ENCODE measurements at regions not wholly inside any gene's neighbourhood (a gene's known extent, or its start where the extent isn't known, plus 50 kb on each side); places are given as distances from the start of the nearest gene placed in this dataset.

- Histone ChIP-seq H3K79me2 (ENCODE audit: insufficient read depth, low read length) (no peaks in the 10 kb centered on the region), H3K27ac (ENCODE audit: low read depth, low read length, poor library complexity, severe bottlenecking) (no peak overlapping the region), H3K9me2 (ENCODE audit: low read depth, low read length) (no peaks in the 10 kb centered on the region), H2AFZ (ENCODE audit: low read length) (no peak overlapping the region), H3K9ac (ENCODE audit: low read length) (no peak overlapping the region), H3K4me3 (ENCODE audit: low read depth, low read length, poor library complexity, severe bottlenecking) (no peak overlapping the region), H3K36me3 (ENCODE audit: insufficient read depth, low read length) (no peaks in the 10 kb centered on the region), H3K4me1 (ENCODE audit: insufficient read depth, low read length, severe bottlenecking) (no peaks in the 10 kb centered on the region), H3K27me3 (ENCODE audit: insufficient read depth, low read length) (0 out of 2 replicates have a peak, but pooled peaks cover 4% of the 10 kb centered on the region), H3K9me3 (ENCODE audit: low read length) (no peaks in the 10 kb centered on the region), H3K4me2 (ENCODE audit: low read length) (no peak overlapping the region), H3F3A (ENCODE audit: insufficient read depth, low read length) (no peaks in the 10 kb centered on the region), H4K20me1 (ENCODE audit: insufficient read depth, low read length) (no peaks in the 10 kb centered on the region)
- no peak for TF ChIP-seq CTCF (IDR thresholded peaks at IDR 0.05; ENCODE audit: low read length)
- no peak for TF ChIP-seq EZH2 (IDR thresholded peaks at IDR 0.05; ENCODE audit: borderline replicate concordance, low read length)
Observed at GRCh38 chr5:5645198-5645597, 222.7 kb downstream of the ICE1 start.

GRCh38 chr5:5644249-5644648 is 221.8 kb downstream of the ICE1 start:
- no peaks in the 10 kb centered on the region for H3K9me3 ChIP-seq (ENCODE audit: low read length)
- H3K27ac ChIP-seq (ENCODE audit: low read depth, low read length, poor library complexity, severe bottlenecking), result no peak overlapping the region
- H4K20me1 ChIP-seq (ENCODE audit: insufficient read depth, low read length), result no peaks in the 10 kb centered on the region
- TF ChIP-seq EZH2 (IDR thresholded peaks at IDR 0.05; ENCODE audit: borderline replicate concordance, low read length) (no peak), CTCF (IDR thresholded peaks at IDR 0.05; ENCODE audit: low read length) (no peak)
- 0 out of 2 replicates have a peak, but pooled peaks cover 4% of the 10 kb centered on the region for H3K27me3 ChIP-seq (ENCODE audit: insufficient read depth, low read length)
- no peaks in the 10 kb centered on the region for H3K4me1 ChIP-seq (ENCODE audit: insufficient read depth, low read length, severe bottlenecking)
- no peak overlapping the region for H3K9ac ChIP-seq (ENCODE audit: low read length)
- H3K79me2 ChIP-seq (ENCODE audit: insufficient read depth, low read length), result no peaks in the 10 kb centered on the region
- H3K4me2 ChIP-seq (ENCODE audit: low read length), result no peak overlapping the region
- H3K36me3 ChIP-seq (ENCODE audit: insufficient read depth, low read length), result no peaks in the 10 kb centered on the region
- no peaks in the 10 kb centered on the region for H3K9me2 ChIP-seq (ENCODE audit: low read depth, low read length)
- H3F3A ChIP-seq (ENCODE audit: insufficient read depth, low read length), result no peaks in the 10 kb centered on the region
- H3K4me3 ChIP-seq (ENCODE audit: low read depth, low read length, poor library complexity, severe bottlenecking), result no peak overlapping the region
- H2AFZ ChIP-seq (ENCODE audit: low read length), result no peak overlapping the region

- no peaks in the 10 kb centered on the region for H3K4me1 ChIP-seq (ENCODE audit: insufficient read depth, low read length, severe bottlenecking)
- TF ChIP-seq CTCF (IDR thresholded peaks at IDR 0.05; ENCODE audit: low read length) (no peak), EZH2 (IDR thresholded peaks at IDR 0.05; ENCODE audit: borderline replicate concordance, low read length) (no peak)
- H3F3A ChIP-seq (ENCODE audit: insufficient read depth, low read length), result no peaks in the 10 kb centered on the region
- no peaks in the 10 kb centered on the region for H3K79me2 ChIP-seq (ENCODE audit: insufficient read depth, low read length)
- no peak overlapping the region for H3K4me3 ChIP-seq (ENCODE audit: low read depth, low read length, poor library complexity, severe bottlenecking)
- H3K27ac ChIP-seq (ENCODE audit: low read depth, low read length, poor library complexity, severe bottlenecking), result no peak overlapping the region
- H4K20me1 ChIP-seq (ENCODE audit: insufficient read depth, low read length), result no peaks in the 10 kb centered on the region
- H3K27me3 ChIP-seq (ENCODE audit: insufficient read depth, low read length), result 0 out of 2 replicates have a peak, but pooled peaks cover 4% of the 10 kb centered on the region
- H3K9me2 ChIP-seq (ENCODE audit: low read depth, low read length), result no peaks in the 10 kb centered on the region
- no peak overlapping the region for H3K4me2 ChIP-seq (ENCODE audit: low read length)
- H3K36me3 ChIP-seq (ENCODE audit: insufficient read depth, low read length), result no peaks in the 10 kb centered on the region
- no peak overlapping the region for H3K9ac ChIP-seq (ENCODE audit: low read length)
- H3K9me3 ChIP-seq (ENCODE audit: low read length), result no peaks in the 10 kb centered on the region
- no peak overlapping the region for H2AFZ ChIP-seq (ENCODE audit: low read length)
Observed at GRCh38 chr5:5643481-5643880, 221.0 kb downstream of the ICE1 start.
